H1 (cell line): ENCODE measurements at regions not wholly inside any gene's neighbourhood (a gene's known extent, or its start where the extent isn't known, plus 50 kb on each side); places are given as distances from the start of the nearest gene placed in this dataset.

Source experiments
- CTCF ChIA-PET: fragments of 300-600 bp; sonication (Branson Sonifier 250); formaldehyde crosslinking; loops from one replicate; lab custom pipeline; 2021; ENCODE audit not compliant: partially characterized antibody; lab: Charles Lee
- POLR2A ChIA-PET: fragments of 300-600 bp; sonication (Branson Sonifier 250); formaldehyde crosslinking; loops from one replicate; lab custom pipeline; 2021; ENCODE audit warnings: inconsistent platforms; ENCODE audit not compliant: partially characterized antibody; lab: Charles Lee
- DNase-seq, 2 experiments: peaks; one replicate each; pipeline versions ENCODE4 v3.0.0 to v3.0.0-alpha.2; 2010 to 2022; ENCODE audit warnings: low spot score in 2 of 2, low read depth in 1 of 2, mixed read lengths in 1 of 2
- FAIRE-seq: peaks from 2 replicates; lab custom pipeline; 2011; peaks lifted over from hg19 to GRCh38; lab: Jason Lieb, UNC
- H2AFZ ChIP-seq: 2 replicates; pipeline ENCODE4 v1.8.1; 2012; ENCODE audit warnings: low read length, inconsistent platforms
- H2AK5ac ChIP-seq: 2 replicates; pipeline ENCODE4 v1.6.1; 2013; ENCODE audit warnings: low read depth, low read length
- H2BK120ac ChIP-seq: replicated peaks from 2 replicates; pipeline ENCODE3; 2013; ENCODE audit warnings: low read depth, low read length, inconsistent platforms
- H2BK12ac ChIP-seq: 2 replicates; pipeline ENCODE4 v1.6.1; 2013; ENCODE audit warnings: low read depth, low read length
- H2BK15ac ChIP-seq: 2 replicates; pipeline ENCODE4 v1.6.1; 2013; ENCODE audit warnings: low read length
- H2BK20ac ChIP-seq: 2 replicates; pipeline ENCODE4 v1.6.1; 2013; ENCODE audit warnings: low read length
- H2BK5ac ChIP-seq: 2 replicates; pipeline ENCODE4 v1.6.1; 2013; ENCODE audit warnings: low read depth, low read length
- H3K14ac ChIP-seq: 2 replicates; pipeline ENCODE4 v1.6.1; 2013; ENCODE audit warnings: inconsistent platforms; ENCODE audit not compliant: insufficient read length
- H3K18ac ChIP-seq: 2 replicates; pipeline ENCODE4 v1.6.1; 2013; ENCODE audit warnings: low read length; ENCODE audit errors: extremely low read depth
- H3K23ac ChIP-seq: 2 replicates; pipeline ENCODE4 v1.6.1; 2013; ENCODE audit warnings: inconsistent platforms; ENCODE audit not compliant: insufficient read length
- H3K23me2 ChIP-seq: 2 replicates; pipeline ENCODE4 v1.6.1; 2013; ENCODE audit warnings: low read depth, low read length
- H3K27ac ChIP-seq: 2 replicates; pipeline ENCODE4 v1.6.1; 2011; ENCODE audit warnings: low read depth, low read length, inconsistent platforms
- H3K27me3 ChIP-seq, 4 experiments: replicated peaks in 1 of 4; 1 replicate in 1 of 4; 2 replicates in 3 of 4; pipeline versions ENCODE4 v1.6.1 to v1.8.1; 2011 to 2013; ENCODE audit warnings: low read length in 3 of 4, mild to moderate bottlenecking in 3 of 4, inconsistent platforms in 2 of 4, mixed read lengths in 2 of 4, moderate library complexity in 1 of 4; ENCODE audit not compliant: control insufficient read depth in 3 of 4, insufficient read depth in 3 of 4; ENCODE audit errors: extremely low read depth in 1 of 4
- H3K36me3 ChIP-seq, 4 experiments: 2 replicates each; pipeline versions ENCODE4 v1.6.1 to v1.8.1; 2011 to 2013; ENCODE audit warnings: mild to moderate bottlenecking in 4 of 4, low read length in 3 of 4, moderate library complexity in 2 of 4, control low read depth in 1 of 4, inconsistent platforms in 1 of 4; ENCODE audit not compliant: insufficient read depth in 4 of 4, control insufficient read depth in 2 of 4
- H3K4ac ChIP-seq: replicated peaks from 2 replicates; pipeline ENCODE3; 2013; ENCODE audit warnings: low read length, low read depth, mixed read lengths, inconsistent platforms; ENCODE audit not compliant: insufficient read length
- H3K4me1 ChIP-seq, 4 experiments: replicated peaks in 1 of 4; 1 replicate in 1 of 4; 2 replicates in 3 of 4; pipeline versions ENCODE4 v1.6.1 to v1.8.1; 2011 to 2013; ENCODE audit warnings: low read length in 3 of 4, inconsistent platforms in 2 of 4, mixed read lengths in 1 of 4; ENCODE audit not compliant: insufficient read depth in 4 of 4, control insufficient read depth in 3 of 4
- H3K4me2 ChIP-seq, 2 experiments: 2 replicates each; pipeline versions ENCODE4 v1.6.1 to v1.8.1; 2011 to 2013; ENCODE audit warnings: low read depth in 2 of 2, low read length in 2 of 2, control low read depth in 1 of 2, inconsistent platforms in 1 of 2, mild to moderate bottlenecking in 1 of 2; ENCODE audit not compliant: insufficient read depth in 1 of 2
- H3K4me3 ChIP-seq, 4 experiments: fragments of 200-600, 300-600 bp in 1 of 4; sonication (generic), shearing (Covaris generic), sonication (Bioruptor Twin) in 1 of 4; 2 replicates each; pipeline versions ENCODE4 v1.5.1 to v1.8.1; 2011 to 2016; ENCODE audit warnings: low read length in 4 of 4, low read depth in 3 of 4, control low read depth in 2 of 4, inconsistent platforms in 2 of 4, mild to moderate bottlenecking in 2 of 4, mixed read lengths in 1 of 4, moderate library complexity in 1 of 4; ENCODE audit not compliant: insufficient read depth in 2 of 4; ENCODE audit errors: extremely low read depth in 1 of 4
- H3K56ac ChIP-seq: replicated peaks from 2 replicates; pipeline ENCODE3; 2013; ENCODE audit warnings: low read depth, mild to moderate bottlenecking, mixed read lengths, low read length, inconsistent platforms; ENCODE audit not compliant: insufficient read length
- H3K79me1 ChIP-seq: 2 replicates; pipeline ENCODE4 v1.6.1; 2013; ENCODE audit warnings: low read depth, low read length, control low read depth
- H3K79me2 ChIP-seq, 2 experiments: 2 replicates each; pipeline versions ENCODE4 v1.6.1 to v1.8.1; 2012 to 2013; ENCODE audit warnings: low read length in 2 of 2, mild to moderate bottlenecking in 2 of 2, inconsistent platforms in 1 of 2; ENCODE audit not compliant: insufficient read depth in 2 of 2, control insufficient read depth in 1 of 2
- H3K9ac ChIP-seq, 4 experiments: replicated peaks in 1 of 4; 1 replicate in 1 of 4; 2 replicates in 3 of 4; pipeline versions ENCODE4 v1.6.1 to v1.8.1; 2011 to 2013; ENCODE audit warnings: low read depth in 3 of 4, low read length in 3 of 4, control low read depth in 2 of 4, mild to moderate bottlenecking in 2 of 4, moderate library complexity in 2 of 4, inconsistent platforms in 1 of 4; ENCODE audit errors: extremely low read depth in 1 of 4
- H3K9me3 ChIP-seq, 2 experiments: 2 replicates each; pipeline versions ENCODE4 v1.6.1 to v1.8.1; 2012 to 2013; ENCODE audit warnings: mild to moderate bottlenecking in 2 of 2, moderate library complexity in 2 of 2, control low read depth in 1 of 2, inconsistent platforms in 1 of 2, low read depth in 1 of 2, low read length in 1 of 2, mixed read lengths in 1 of 2; ENCODE audit not compliant: insufficient read depth in 2 of 2
- H4K20me1 ChIP-seq, 2 experiments: replicated peaks in 1 of 2; 2 replicates each; pipeline versions ENCODE3 to v1.8.1; 2011 to 2013; ENCODE audit warnings: inconsistent platforms in 2 of 2, low read length in 2 of 2, mild to moderate bottlenecking in 1 of 2; ENCODE audit not compliant: insufficient read depth in 2 of 2, control insufficient read depth in 1 of 2
- H4K5ac ChIP-seq: 2 replicates; pipeline ENCODE4 v1.6.1; 2013; ENCODE audit warnings: low read length, low read depth, mixed read lengths, inconsistent platforms; ENCODE audit not compliant: insufficient read length
- H4K8ac ChIP-seq: 2 replicates; pipeline ENCODE4 v1.8.0; 2013; ENCODE audit warnings: mild to moderate bottlenecking, moderate library complexity, low read length, inconsistent platforms; ENCODE audit not compliant: insufficient read depth; ENCODE audit errors: extremely low read depth
- H4K91ac ChIP-seq: replicated peaks from 2 replicates; pipeline ENCODE3; 2013; ENCODE audit warnings: low read length, mixed read lengths, inconsistent platforms; ENCODE audit not compliant: insufficient read length
- EGR1 ChIP-seq: IDR thresholded peaks from 2 replicates; pipeline ENCODE4 v1.6.1; 2011; ENCODE audit warnings: low read depth, low read length, borderline replicate concordance
- EP300 ChIP-seq, 2 experiments: IDR thresholded peaks; 1 replicate in 1 of 2; 2 replicates in 1 of 2; pipeline ENCODE4 v1.6.1; 2011 to 2012; ENCODE audit warnings: low read depth in 2 of 2, low read length in 2 of 2, mild to moderate bottlenecking in 2 of 2, borderline replicate concordance in 1 of 2, inconsistent platforms in 1 of 2, moderate library complexity in 1 of 2
- KDM1A ChIP-seq: fragments of 200-600, 300-600 bp; sonication (generic); IDR thresholded peaks from 2 replicates; pipeline ENCODE4 v1.7.1; 2016; ENCODE audit warnings: mild to moderate bottlenecking, low read length, borderline replicate concordance
- SIRT6 ChIP-seq: IDR thresholded peaks from one replicate; pipeline ENCODE4 v1.7.1; 2012; ENCODE audit warnings: low read length, inconsistent platforms
- WGBS, 2 experiments: shearing (Covaris generic) in 1 of 2; methylation state at CpG; one replicate each; pipeline versions ENCODE4 v1.1.6 to v1.1.7; 2013 to 2015; ENCODE audit warnings: low lambda C conversion rate in 2 of 2, mixed read lengths in 2 of 2, inconsistent platforms in 1 of 2, low coverage in 1 of 2, missing lambda C conversion rate in 1 of 2; ENCODE audit not compliant: insufficient replicate concordance in 2 of 2, insufficient coverage in 1 of 2, insufficient read length in 1 of 2; ENCODE audit errors: extremely low coverage in 1 of 2, missing lambda C conversion rate in 1 of 2; 5-methylcytosine and 5-hydroxymethylcytosine counted together
- TF ChIP-seq, protein P1 (sequence below): IDR thresholded peaks from 2 replicates; pipeline ENCODE4 v1.6.1; 2012; ENCODE audit warnings: low read length, inconsistent platforms

DNA sequence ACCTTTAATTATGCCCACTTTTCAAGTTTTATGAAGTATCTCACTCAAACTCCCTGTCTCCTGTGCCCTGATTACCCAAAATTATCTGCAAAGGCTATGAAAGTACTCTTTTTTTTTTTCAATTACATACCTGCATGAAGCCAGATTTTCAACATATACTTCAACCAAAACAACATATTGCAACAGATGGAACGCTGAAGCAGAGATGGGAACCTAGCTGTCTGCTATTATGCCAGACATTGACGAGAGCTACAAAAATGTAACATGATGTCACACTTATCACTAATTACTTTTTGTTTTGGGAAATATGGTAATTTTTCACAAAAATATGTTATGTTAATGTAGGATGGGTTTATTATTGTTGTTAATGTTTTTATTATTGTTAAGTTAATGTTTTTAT, 86.5 kb upstream of the SLC1A3 start:
- Histone ChIP-seq H2BK15ac (no peak overlapping the region), H3K23ac (no peak overlapping the region), H3K14ac (no peak overlapping the region), H2BK5ac (no peak overlapping the region), H4K8ac (no peak overlapping the region), H3K79me1 (no peaks in the 10 kb centered on the region), H3K79me2 (no peaks in the 10 kb centered on the region), H2AK5ac (no peak overlapping the region), H4K5ac (no peak overlapping the region), H2BK12ac (no peak overlapping the region), H3K4me1 (peaks cover 0 to 3% (median 2%) of the 10 kb centered on the region in 4 experiments; a peak in 2 of 7 replicates), H3K56ac (no peak overlapping the region), H3K4me2 (no peak overlapping the region), H3K23me2 (peaks cover 6% of the 10 kb centered on the region; the same call in 1 of the 2 replicates)
- DNase-seq (no peak), FAIRE-seq (no peak)
- no peak for TF ChIP-seq SIRT6
- no peak for TF ChIP-seq EP300 (IDR thresholded peaks at IDR 0.05; ENCODE audit: borderline replicate concordance in 1 of 2, low read depth in 2 of 2, low read length in 2 of 2)
- no peak for TF ChIP-seq KDM1A
- no peak for TF ChIP-seq EGR1
- TF ChIP-seq, protein P1, sequence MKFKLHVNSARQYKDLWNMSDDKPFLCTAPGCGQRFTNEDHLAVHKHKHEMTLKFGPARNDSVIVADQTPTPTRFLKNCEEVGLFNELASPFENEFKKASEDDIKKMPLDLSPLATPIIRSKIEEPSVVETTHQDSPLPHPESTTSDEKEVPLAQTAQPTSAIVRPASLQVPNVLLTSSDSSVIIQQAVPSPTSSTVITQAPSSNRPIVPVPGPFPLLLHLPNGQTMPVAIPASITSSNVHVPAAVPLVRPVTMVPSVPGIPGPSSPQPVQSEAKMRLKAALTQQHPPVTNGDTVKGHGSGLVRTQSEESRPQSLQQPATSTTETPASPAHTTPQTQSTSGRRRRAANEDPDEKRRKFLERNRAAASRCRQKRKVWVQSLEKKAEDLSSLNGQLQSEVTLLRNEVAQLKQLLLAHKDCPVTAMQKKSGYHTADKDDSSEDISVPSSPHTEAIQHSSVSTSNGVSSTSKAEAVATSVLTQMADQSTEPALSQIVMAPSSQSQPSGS, result no peak
- TF ChIP-seq, all 59 proteins: peak for 0
- H2BK20ac ChIP-seq, result no peak overlapping the region
- peaks cover 0 to 7% of the 10 kb centered on the region in 2 experiments for H4K20me1 ChIP-seq
- no peak overlapping the region for H3K27ac ChIP-seq
- H4K91ac ChIP-seq, result no peak overlapping the region
- POLR2A ChIA-PET, result no interaction called here
- no peak overlapping the region for H2AFZ ChIP-seq
- H3K4me3 ChIP-seq, result no peak overlapping the region
- no peaks in the 10 kb centered on the region for H3K36me3 ChIP-seq
- no peaks in the 10 kb centered on the region for H3K27me3 ChIP-seq
- WGBS, 2 experiments, result 84% methylated on average over 2 of the region's 2 CpGs; no CpG with 5 or more reads in 1 of the 2 experiments
- H3K4ac ChIP-seq, result no peak overlapping the region
- no peaks in the 10 kb centered on the region for H3K9me3 ChIP-seq
- CTCF ChIA-PET, result no interaction called here
- no peak overlapping the region for H2BK120ac ChIP-seq
- no peak overlapping the region for H3K18ac ChIP-seq
- no peak overlapping the region for H3K9ac ChIP-seq
